T1000 (cell line): ENCODE measurements at regions not wholly inside any gene's neighbourhood (a gene's known extent, or its start where the extent isn't known, plus 50 kb on each side); places are given as distances from the start of the nearest gene placed in this dataset.
"Not testable (repeated sequence)": the region's sequence is repeated elsewhere in the genome, so short reads cannot be mapped to it uniquely, and the experiment has no call there.

Experiments
- DNase-seq: peaks from one replicate; lab custom pipeline; 2025; ENCODE audit warnings: mixed read lengths; lab: John Stamatoyannopoulos, UW

DNA sequence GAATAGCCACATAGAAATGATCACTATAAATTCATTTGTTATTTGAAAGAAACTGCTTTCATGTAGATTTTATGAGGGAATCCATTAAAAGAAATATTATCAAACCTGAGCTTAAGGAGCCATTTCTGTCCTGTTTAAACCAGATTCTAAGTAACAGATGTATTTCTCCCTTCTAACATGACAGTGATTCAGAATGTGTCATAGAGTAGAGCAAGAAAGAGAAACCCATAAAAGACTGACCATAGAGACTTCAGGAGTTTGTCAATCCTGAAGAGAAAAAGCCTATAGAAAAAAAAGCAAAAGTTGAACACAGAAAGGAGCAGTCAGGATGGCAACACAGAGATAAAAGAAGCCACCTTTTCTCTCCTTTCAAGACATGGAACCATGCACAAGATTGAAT is 390.6 kb downstream of the PRIM2 start:
- DNase-seq = not testable (repeated sequence)

DNA sequence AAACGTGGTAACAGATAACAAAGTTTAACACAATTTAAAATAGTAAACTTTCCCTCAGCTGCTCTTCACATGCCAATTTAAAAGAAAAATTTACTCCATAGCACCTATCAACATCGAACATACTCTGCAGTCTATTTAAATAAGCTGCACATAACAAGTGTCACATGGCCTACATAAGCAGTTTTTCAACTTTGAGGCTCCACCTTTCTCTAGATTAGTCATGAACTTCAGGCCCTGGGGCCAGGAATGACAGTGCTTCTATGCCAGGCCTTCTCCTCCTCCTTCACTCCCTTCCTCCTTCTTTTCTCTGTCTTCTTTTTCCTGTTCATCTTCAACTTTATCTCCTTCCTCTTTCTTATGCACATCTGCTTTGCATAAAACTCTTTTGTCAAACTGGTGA is 405.1 kb downstream of the PRIM2 start:
- DNase-seq = not testable (repeated sequence)

DNA sequence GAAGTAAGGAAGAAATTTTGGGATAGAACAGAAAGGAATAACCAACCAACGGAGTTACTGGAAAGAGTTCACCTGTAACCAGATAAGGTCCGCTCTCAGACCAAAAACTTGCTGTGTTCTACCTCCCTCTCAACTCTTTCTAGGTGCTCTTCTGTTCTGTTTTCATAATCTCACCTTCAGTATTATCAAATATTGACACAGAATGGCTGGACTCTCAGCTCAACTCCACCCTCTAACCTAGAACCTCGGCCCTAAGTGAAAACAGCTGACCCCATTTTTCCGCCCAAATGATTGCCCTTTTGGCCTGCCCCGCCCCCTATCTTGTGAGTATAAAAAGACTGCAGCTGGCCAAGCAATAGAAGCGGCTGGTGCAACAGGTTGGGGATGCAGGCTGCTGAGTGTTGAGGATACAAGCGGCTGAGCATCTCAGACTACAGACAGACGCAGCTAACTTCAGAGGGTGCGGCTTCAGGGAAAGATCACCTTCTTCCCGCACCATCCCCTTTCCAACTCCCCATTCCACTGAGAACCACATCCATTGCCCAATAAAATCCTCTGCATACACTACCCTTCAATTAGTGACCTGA is 406.5 kb downstream of the PRIM2 start:
- not testable (repeated sequence) for DNase-seq

DNA sequence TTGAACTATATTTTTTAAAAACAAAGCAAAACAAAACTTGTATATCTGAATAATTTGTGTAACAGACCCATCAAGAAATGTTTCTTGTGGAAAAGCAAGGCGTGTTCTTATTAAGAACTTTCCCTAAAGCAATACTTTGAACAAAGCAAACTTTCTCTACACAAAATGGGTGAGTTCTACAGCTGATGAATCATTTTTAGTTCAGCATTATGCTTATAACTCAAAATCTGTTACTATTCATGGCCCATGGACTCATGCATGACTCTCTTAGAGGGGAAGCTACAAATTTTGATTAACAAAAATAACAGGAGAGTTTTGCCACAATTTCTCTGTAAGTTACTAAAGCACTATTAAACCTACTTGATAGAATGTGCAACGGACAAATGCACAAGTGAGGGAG is 412.0 kb downstream of the PRIM2 start:
- not testable (repeated sequence) for DNase-seq

DNA sequence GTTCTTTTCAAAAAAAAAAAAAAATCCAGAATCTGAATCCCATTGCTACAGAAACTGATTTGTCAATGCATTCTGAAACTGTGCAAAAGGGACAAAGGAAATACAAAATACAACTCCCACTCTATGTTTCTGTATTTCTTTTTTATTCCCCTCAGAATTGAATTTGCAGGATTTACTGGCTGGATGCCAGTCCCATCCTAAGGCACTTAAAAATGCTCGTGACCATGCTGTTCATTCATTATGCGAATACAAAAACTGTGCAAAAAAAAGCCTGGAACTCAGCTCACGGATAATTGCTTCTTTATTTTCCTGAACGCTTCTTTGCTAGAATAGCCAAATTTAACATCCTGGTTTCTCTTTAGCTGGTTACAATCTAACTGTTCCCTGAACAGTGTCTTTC is 413.3 kb downstream of the PRIM2 start:
- DNase-seq = not testable (repeated sequence)

DNA sequence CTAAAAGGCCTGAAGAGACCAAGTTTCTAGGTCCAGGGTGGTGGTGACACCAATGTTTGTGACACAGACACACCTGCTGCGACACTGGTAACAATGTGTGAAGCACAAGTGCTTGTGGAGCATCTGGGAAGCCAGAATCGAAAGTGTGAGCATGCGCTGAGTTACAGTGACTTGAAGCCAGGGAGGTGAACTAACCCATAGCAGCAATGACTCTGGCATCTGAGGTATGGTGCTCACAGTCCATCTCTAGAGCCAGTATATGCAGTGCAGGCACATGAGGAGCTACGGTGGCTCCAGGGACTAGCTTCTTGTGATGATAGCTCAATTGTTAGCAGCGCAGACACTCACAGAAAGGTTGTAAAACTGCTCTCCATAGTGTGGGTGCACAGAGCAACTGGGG is 430.3 kb downstream of the PRIM2 start:
- DNase-seq = not testable (repeated sequence)

DNA sequence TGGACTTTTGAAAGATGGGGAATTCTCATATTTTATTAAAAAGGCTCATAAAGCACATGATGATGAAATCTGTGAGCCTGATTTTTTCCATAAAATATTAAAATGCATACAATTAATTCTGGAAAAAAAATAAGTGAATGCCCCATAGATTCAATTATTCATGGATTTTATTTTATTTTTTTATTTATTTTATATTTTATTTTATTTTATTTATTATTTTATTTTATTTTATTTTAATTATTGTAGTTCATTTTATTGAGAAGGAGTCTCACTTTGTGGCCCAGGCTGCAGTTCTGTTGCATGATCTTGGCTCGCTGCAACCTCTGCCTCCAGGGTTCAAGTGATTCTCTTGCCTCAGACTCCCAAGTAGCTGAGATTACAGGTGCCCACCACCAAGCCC is 442.4 kb downstream of the PRIM2 start:
- DNase-seq = not testable (repeated sequence)

DNA sequence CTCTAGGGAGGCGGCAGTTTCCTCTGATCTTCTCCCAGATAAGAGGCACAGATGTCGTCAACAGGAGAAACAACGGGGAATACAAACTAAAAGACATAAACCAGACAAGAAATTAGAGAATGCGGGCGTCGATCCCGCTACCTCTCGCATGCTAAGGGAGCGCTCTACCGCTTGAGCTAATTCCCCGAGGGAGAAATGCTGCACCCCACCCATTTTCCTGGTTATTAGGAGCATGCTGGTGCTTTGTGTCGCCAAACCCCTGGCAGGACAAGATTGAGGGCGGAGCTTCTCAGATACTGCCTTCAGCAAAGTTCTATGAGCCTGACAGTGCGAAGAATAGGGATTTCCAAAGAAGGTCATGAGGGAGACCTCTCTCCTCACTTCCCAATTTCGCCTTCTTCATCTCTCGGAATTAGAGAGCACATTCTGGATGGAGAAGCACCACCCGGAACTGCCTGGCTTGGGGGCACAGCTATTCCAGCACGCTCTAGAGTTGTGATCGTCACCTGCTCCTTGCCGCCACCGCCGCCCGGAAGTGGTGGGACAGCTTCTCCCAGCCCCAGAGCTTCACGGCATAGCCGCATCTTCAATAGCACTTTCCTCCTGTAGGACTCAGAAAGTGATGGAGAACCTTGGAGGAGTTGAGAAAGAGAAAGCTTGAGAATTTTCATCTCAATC is 475.4 kb downstream of the PRIM2 start:
- not testable (repeated sequence) for DNase-seq

DNA sequence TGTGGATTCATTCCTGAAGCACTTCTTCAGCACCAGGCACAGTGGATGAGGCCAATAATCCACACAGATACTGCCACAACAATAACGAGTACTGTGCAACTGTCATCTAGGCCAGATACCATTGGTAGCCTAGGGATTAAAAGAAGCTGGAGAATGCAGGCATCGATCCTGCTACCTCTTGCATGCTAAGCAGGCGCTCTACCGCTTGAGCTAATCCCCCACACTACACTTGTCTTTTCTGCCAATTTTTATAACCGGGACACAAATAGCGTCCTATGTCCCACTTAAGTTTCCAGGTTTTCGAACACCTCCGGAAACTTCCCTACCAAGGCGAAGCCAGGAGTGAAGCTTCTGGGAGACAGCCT is 475.9 kb downstream of the PRIM2 start:
- not testable (repeated sequence) for DNase-seq

DNA sequence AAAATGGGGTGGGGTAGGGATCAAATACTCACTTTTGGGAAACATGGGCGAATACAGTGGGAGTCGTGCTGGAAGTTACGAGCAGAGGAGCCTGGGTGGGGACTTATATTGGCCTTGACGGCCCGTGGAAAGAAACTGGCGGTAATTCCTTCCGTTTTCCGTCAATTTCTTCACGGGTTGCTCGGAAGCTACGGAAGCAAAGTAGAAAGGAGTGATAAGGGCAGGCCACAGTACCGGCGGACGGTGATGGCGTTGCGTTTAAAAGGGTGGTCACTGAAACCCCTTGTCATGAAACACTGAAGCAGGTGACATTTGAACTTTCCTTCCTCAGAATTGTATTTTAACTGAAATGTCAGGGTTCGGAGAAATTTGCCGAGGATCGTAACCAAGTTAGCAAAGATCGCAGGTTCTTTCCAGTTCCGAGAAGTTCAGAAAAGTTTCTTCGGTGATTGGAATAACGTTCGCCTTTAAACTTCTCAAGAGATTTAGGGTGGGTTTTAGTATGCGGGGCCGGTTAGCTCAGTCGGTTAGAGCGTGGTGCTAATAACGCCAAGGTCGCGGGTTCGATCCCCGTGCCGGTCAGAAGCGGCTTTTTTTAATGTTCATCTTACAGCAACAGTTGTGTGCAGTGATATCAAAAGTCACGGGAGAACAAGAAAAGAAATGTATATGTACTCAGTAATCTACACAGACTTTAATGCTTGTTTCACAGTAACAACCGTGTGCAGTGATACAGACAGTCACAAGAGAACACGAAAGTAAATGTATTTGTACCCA is 482.5 kb downstream of the PRIM2 start:
- not testable (repeated sequence) for DNase-seq

DNA sequence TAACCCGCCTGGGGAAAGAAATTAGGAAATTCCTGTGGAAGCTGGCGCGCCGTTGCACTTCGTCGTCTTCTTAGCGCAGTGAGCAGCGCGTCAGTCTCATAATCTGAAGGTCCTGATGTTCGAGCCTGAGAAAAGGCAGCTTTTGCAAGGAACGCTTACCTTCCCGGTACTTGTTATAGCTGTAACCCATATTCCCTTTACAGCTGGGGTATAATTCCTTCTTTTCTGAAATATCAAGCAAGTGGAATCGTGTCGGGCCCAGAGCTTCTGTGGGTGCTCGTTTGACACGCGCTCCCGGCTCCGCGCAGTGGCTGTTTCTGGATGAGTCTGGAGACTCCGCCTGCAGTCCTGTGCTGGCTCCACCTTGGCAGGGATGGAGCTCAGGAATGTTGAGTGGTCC is 491.2 kb downstream of the PRIM2 start:
- not testable (repeated sequence) for DNase-seq

DNA sequence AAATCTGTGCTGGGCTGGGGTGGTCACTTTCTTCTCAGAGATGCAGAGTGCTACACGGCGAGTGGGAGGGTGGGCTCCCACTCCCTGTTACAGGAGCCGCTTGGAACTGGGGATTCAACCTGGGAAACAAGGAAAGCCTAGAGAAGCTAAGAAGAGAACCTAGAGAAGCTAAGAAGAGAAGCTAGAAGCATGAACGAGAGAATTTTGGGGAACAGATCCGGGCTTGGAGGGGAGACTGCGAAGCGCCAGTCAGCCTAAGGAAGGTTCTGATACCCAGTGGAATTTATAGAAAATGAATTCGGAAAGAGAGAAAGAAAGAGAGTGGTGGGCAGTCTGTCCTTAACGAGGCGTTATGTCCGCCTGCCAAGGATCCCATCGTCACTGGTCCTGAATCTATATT is 492.0 kb downstream of the PRIM2 start:
- DNase-seq = not testable (repeated sequence)

DNA sequence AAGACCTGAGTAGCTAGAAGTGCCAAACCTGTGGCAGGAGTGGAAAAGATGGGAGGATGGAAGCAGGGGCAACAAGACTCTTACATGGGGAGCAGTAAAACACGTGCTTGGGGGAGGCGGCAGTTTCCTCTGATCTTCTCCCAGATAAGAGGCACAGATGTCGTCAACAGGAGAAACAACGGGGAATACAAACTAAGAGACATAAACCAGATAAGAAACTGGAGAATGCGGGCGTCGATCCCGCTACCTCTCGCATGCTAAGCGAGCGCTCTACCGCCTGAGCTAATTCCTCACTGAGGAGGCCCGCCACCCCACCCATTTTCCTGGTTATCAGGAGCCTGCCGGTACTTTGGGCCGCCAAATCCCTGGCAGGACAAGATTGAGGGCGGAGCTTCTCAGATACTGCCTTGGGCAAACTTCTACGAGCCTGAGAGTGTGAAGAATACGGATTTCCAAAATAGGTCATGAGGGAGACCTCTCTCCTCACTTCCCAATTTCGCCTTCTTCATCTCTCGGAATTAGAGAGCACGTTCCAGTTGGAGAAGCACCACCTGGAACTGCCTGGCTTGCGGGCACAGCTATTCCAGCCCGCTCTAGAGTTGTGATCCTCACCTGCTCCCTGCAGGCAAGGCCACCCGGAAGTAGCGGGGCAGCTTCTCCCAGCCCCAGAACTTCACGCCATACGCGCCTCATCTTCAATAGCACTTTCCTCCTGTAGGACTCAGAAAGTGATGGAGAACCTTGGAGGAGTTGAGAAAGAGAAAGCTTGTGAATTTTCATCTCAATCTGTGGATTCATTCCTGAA is 496.0 kb downstream of the PRIM2 start:
- DNase-seq = not testable (repeated sequence)

DNA sequence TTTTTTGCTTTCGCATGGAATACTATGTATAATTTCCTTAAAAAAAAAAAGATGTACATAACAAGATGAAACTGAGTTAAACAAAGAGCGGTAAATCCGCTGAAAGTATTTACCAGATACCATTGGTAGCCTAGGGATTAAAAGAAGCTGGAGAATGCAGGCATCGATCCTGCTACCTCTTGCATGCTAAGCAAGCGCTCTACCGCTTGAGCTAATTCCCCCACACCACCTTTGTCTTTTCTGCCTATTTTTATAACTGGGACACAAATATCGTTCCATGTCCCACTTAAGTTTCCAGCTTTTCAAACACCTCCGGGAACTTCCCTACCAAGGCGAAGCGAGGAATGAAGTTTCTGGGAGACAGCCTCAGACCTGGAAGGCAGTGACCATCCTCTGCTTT is 498.4 kb downstream of the PRIM2 start:
- not testable (repeated sequence) for DNase-seq

DNA sequence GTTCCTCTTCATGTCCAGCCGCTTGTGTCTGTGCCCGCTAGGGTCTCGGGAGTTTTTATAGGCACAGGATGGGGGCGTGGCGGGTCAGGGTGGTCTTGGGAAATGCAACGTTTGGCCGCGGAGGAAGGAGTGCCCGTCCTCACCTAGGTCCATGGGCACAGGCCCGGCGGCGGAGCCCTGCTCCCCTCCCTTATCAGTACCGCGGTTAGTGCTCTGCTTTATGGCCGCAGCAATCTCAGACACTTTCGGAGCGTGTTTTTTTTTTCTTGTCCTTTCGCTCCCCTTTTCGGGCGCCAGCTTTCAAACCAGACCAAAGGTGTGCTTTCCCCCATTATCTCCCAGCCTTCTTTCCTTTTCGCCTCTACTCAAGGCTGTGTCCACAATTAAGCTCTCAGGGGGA is 503.9 kb downstream of the PRIM2 start:
- not testable (repeated sequence) for DNase-seq

DNA sequence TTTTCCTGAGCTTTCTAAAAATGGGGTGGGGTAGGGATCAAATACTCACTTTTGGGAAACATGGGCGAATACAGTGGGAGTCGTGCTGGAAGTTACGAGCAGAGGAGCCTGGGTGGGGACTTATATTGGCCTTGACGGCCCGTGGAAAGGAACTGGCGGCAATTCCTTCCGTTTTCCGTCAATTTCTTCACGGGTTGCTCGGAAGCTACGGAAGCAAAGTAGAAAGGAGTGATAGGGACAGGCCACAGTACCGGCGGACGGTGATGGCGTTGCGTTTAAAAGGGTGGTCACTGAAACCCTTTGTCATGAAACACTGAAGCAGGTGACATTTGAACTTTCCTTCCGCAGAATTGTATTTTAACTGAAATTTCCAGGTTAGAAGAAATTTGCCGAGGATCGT is 505.0 kb downstream of the PRIM2 start:
- DNase-seq = not testable (repeated sequence)

DNA sequence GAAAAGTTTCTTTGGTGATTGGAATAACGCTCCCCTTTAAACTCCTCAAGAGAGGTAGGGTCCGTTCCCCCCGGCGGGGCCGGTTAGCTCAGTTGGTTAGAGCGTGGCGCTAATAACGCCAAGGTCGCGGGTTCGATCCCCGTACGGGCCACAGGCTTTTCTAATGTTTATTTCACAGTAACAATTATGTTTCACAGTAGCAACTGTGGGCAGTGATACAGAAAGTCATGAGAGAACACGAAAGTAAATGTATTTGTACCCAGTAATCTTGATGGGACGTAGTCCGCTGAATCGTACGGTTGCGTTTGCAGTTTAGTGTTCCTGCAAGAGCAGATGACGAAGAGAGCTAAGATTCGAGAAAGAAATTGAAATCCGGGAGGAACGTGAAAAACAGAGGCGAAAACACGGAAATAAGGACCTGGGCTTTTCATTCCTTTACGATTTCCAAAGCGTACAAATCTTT is 505.5 kb downstream of the PRIM2 start:
- no peak for DNase-seq

DNA sequence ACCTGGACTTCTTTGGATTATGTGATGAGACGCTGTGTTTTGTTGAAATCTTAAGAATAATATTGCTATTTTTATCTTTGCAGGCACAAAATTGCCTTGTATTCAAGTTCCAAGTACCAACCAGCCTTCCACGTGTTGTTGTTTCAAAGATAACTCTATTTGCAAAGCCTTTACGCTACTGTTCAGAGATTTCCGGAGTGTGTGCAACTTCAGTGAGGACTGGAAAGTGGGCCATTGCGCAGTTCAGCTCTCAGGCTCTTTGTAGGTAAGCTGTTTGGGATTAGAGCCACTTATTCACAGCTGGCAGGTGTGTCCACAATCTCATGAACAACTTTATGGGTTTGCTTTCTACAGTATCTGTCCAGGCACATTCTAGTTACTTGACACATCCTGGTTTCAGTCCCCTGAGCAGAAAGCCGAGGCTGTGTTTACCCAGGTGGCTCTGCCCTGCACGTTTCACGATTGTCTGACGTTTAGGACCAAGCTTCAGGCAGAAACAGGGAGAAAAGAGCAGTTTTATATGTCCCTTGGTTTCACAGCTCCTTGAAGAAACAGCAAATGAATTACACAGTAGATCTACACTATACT is 520.3 kb downstream of the PRIM2 start:
- not testable (repeated sequence) for DNase-seq

DNA sequence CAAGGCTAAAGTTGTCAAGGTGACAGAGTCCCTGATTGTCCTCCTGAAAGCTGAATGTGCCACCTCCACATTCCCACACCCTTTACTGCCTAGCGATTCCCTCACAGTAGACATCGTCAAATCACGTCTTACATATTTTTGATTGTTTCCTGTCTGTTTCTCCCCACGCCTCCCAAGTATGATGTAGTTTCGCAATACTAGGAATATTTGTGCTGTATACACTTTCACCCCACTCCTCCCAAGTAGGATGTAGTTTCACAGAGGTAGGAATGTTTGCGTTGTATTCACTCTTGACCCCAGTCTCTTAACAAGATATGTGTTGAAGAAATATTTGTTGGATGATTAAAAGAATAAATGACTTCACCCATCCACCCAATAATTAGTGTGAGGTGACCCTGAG is 524.1 kb downstream of the PRIM2 start:
- DNase-seq = not testable (repeated sequence)

DNA sequence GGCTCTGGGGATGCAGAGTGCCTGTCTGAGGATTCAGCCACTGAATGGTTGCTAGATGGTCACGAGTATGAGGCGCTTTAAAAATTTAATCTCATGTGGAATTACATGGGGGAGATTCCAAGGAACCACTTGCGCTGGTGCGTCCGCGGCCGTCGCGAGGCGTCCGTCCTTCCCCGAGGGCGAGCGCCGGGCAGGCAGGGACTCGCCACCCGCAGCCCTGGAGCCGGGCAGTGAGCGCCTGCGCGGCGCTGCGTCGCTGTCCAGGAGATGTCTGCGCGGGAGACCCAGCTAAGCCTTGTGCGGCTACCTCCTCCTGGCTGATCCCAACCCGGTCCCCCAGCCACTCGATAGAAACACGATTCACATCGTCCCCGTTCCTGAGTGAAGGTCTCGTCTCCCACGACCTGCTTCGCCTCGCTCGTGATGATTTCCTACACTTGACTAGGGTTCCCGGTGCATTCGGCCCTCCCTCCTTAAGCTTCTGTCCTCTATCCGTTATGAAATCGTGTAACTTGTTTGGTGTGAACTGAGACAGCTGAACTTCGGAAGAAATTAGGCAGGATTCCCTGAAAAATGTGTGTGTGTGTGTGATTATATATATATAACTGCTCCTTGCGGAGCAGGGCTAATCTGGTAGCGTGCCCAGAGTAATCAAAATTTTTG is 536.4 kb downstream of the PRIM2 start:
- DNase-seq = not testable (repeated sequence)
